ENCODE measurements at regions not wholly inside any gene's neighbourhood (a gene's known extent, or its start where the extent isn't known, plus 50 kb on each side); places are given as distances from the start of the nearest gene placed in this dataset.

GRCh38 chr2:14872779-14873325 is 240.3 kb downstream of the LRATD1 start:
- TF ChIP-seq CTCF (IDR thresholded peaks at IDR 0.05; ENCODE audit: low read length, missing control alignments): no peak
- no peak overlapping the region for H3K4me3 ChIP-seq (replicated peaks; ENCODE audit: low read depth, low read length)
- DNase-seq (ENCODE audit: low read depth): no peak

GRCh38 chr2:14881651-14882327 is 249.3 kb downstream of the LRATD1 start:
- no peak for TF ChIP-seq CTCF (IDR thresholded peaks at IDR 0.05; ENCODE audit: low read length, missing control alignments)
- DNase-seq (ENCODE audit: low read depth): no peak
- H3K4me3 ChIP-seq (replicated peaks; ENCODE audit: low read depth, low read length): no peak overlapping the region

GRCh38 chr2:14884651-14885050 is 252.1 kb downstream of the LRATD1 start:
- H3K4me3 ChIP-seq (replicated peaks; ENCODE audit: low read depth, low read length): no peak overlapping the region
- DNase-seq (ENCODE audit: low read depth): no peak
- no peak for TF ChIP-seq CTCF (IDR thresholded peaks at IDR 0.05; ENCODE audit: low read length, missing control alignments)

GRCh38 chr2:14891546-14891945 is 259.0 kb downstream of the LRATD1 start:
- DNase-seq (ENCODE audit: low read depth): no peak
- H3K4me3 ChIP-seq (replicated peaks; ENCODE audit: low read depth, low read length): no peak overlapping the region
- no peak for TF ChIP-seq CTCF (IDR thresholded peaks at IDR 0.05; ENCODE audit: low read length, missing control alignments)

GRCh38 chr2:14896330-14897030 is 264.0 kb downstream of the LRATD1 start:
- H3K4me3 ChIP-seq (replicated peaks; ENCODE audit: low read depth, low read length): no peak overlapping the region
- TF ChIP-seq CTCF (IDR thresholded peaks at IDR 0.05; ENCODE audit: low read length, missing control alignments): no peak
- DNase-seq (ENCODE audit: low read depth): no peak

- DNase-seq (ENCODE audit: low read depth): no peak
- no peak overlapping the region for H3K4me3 ChIP-seq (replicated peaks; ENCODE audit: low read depth, low read length)
- no peak for TF ChIP-seq CTCF (IDR thresholded peaks at IDR 0.05; ENCODE audit: low read length, missing control alignments)
Measured at GRCh38 chr2:14899621-14900414, 267.3 kb downstream of the LRATD1 start.

All from fibroblast of pulmonary artery (primary cell).